GM21529 (cell line): ENCODE measurements at regions not wholly inside any gene's neighbourhood (a gene's known extent, or its start where the extent isn't known, plus 50 kb on each side); places are given as distances from the start of the nearest gene placed in this dataset.
"Not testable (repeated sequence)": the region's sequence is repeated elsewhere in the genome, so short reads cannot be mapped to it uniquely, and the experiment has no call there.

Experiments
- ATAC-seq: cut with Tn5 transposase; IDR thresholded peaks from one replicate; pipeline ENCODE4 v1.9.1; 2021; ENCODE audit not compliant: unreplicated experiment

GRCh38 chr7:13124629-13125028, 437.2 kb downstream of the ARL4A start:
- not testable (repeated sequence) for ATAC-seq

DNA sequence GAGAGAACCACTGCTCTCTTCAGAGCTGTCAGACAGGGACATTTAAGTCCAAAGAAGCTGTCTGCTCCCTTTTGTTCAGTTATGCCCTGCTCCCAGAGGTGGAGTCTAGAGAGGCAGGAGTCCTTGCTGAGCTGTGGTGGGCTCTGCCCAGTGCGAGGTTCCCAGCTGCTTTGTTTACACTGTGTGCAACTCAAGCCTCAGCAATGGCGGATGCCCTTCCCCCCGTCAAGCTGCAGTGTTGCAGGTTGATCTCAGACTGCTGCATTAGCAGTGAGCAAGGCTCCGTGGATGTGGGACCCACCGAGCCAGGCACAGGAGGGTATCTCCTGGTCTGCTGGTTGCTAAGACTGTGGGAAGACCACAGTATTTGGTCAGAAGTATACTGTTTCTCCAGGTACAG, 438.9 kb downstream of the ARL4A start:
- ATAC-seq, result no peak

GRCh38 chr7:13130321-13130720, 442.9 kb downstream of the ARL4A start:
- no peak for ATAC-seq

GRCh38 chr7:13130906-13131305, 443.5 kb downstream of the ARL4A start:
- ATAC-seq, result not testable (repeated sequence)

DNA sequence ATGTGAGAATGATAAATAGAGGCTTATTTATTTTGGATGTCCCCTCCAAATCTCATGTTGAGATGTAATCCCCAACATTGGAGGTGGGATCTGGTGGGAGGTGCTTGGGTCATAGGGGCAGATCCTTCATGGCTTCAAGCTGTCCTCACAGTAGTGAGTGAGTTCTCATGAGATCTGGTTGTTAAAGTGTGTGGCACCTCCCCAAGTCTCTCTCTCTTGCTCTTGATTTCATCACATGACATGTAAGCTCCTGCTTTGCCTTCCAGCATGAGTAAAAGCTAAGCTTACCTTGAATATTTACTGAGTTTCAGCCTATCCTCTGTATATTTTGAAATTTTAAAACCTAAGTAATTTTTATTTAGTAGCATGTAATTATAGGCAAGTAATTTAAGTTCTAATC, 444.9 kb downstream of the ARL4A start:
- ATAC-seq, result no peak

DNA sequence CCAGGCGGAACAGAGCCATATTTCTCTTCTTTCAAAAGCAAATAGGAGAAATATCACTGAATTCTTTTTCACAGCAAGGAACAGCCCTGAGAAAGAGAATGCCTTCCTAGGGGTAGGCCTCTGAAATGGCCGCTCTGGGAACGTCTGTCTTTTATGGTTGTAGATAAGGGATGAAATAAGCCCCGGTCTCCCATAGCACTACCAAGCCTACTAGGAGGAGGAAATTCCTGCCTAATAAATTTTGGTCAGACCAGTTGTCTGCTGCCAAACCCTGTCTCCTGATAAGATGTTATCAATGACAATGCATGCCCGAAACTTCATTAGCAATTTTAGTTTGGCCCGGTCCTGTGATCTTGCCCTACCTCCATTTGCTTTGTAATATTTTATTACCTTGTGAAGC, 448.9 kb downstream of the ARL4A start:
- not testable (repeated sequence) for ATAC-seq

- no peak for ATAC-seq
Observed at GRCh38 chr7:13139436-13139835, 452.0 kb downstream of the ARL4A start.

GRCh38 chr7:13144673-13145072, 457.2 kb downstream of the ARL4A start:
- no peak for ATAC-seq

- no peak for ATAC-seq
Observed at GRCh38 chr7:13148548-13148947, 461.1 kb downstream of the ARL4A start.

DNA sequence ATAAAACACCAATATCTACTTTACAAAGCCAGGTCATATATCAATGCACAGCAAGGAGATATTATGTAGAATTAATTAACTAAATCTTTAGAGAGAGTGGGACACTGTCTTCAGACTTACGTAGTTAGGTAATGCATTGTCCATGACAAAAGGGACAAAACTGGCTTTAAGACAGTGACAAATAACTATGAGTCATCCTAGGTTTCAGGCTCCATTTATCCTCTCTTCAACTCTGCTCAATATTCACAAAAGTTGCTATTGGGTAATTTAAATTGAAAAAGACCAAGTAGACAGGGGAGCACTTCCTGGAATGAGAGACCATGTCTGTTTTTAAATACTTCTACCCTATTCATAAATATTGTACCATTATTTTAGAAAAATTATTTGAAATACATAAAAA, 464.5 kb downstream of the ARL4A start:
- ATAC-seq, result no peak

- ATAC-seq, result no peak
Observed at GRCh38 chr7:13152755-13153154, 465.3 kb downstream of the ARL4A start.

GRCh38 chr7:13153266-13153665, 465.8 kb downstream of the ARL4A start:
- no peak for ATAC-seq

- ATAC-seq, result no peak
Observed at GRCh38 chr7:13153742-13154141, 466.3 kb downstream of the ARL4A start.

GRCh38 chr7:13155188-13155587, 467.8 kb downstream of the ARL4A start:
- ATAC-seq, result no peak

DNA sequence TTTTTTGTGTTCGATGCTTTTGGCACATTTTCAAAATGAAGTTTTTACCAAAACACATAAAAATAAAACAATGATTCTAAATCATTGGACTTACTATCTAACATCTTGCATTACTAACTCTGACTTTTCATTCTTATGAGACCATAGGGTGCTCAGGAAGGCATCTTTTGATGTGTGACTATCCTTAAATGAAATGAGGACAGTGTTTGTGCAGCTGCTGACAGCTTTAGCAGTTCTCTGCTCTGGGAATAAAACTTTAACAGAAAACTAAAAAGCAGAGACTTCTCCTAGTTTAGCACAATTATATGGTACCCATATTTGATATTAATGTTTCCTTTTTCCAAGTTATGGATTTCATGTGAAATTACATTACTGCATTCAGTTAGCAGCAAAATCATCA, 471.6 kb downstream of the ARL4A start:
- no peak for ATAC-seq

GRCh38 chr7:13159467-13160184, 472.2 kb downstream of the ARL4A start:
- no peak for ATAC-seq

DNA sequence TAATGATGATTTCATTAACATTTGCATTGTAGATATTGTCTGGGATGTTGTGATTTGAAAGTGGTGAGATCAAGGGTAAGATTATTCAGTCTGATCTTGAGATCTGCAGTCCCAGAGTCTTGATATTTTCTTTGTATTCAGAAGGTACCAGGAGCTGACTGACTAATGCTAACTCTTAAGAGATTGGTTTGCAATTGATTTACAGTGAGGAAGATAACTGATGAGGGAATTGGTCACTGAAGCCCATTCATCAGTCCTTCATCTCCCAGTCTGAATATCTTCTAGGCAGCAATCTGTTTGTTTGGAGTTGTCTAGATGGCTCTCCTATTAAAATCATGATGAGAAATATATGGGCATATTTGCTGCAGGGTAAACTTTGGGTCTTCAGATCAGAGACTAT, 473.7 kb downstream of the ARL4A start:
- no peak for ATAC-seq

- ATAC-seq, result no peak
Observed at GRCh38 chr7:13165854-13166253, 478.4 kb downstream of the ARL4A start.

GRCh38 chr7:13166801-13167200, 479.4 kb downstream of the ARL4A start:
- no peak for ATAC-seq

GRCh38 chr7:13169356-13169755, 481.9 kb downstream of the ARL4A start:
- no peak for ATAC-seq

GRCh38 chr7:13174991-13175390, 487.6 kb downstream of the ARL4A start:
- no peak for ATAC-seq

DNA sequence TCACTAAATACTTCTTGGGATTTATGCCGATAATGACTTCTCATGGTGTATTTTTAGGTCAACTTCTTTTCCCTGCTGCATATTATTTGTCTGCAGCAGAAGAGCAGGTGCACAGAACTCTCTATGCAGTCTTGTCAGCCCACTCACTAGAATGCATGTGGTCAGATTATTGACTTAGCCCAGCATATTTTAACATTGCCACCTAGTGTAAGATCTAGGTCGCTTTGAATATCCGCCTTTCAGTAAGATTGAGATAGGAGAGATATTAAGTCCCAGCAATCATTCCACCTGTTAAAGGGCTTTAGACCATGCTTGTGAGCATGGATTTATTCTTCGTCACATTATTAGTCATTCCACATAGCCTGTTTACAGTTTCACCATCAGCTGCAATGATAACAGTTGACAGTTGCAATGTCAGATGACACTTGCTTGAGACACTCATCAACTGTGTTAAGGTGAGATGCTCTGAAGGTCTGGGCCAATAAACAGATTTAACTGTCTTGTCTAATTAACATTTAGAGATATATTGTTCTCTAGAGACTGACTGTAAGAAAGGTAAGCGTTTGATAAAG, 491.7 kb downstream of the ARL4A start:
- no peak for ATAC-seq
